Ishikawa (cell line): ENCODE measurements at regions not wholly inside any gene's neighbourhood (a gene's known extent, or its start where the extent isn't known, plus 50 kb on each side); places are given as distances from the start of the nearest gene placed in this dataset.

Experiments
- CEBPB ChIP-seq: IDR thresholded peaks from 2 replicates; pipeline ENCODE4 v1.6.1; 2012
- CREB1 ChIP-seq: IDR thresholded peaks from 2 replicates; pipeline ENCODE4 v1.6.1; 2012; ENCODE audit warnings: low read depth
- EGR1 ChIP-seq: IDR thresholded peaks from 2 replicates; pipeline ENCODE4 v1.6.1; 2012
- EP300 ChIP-seq: IDR thresholded peaks from 2 replicates; pipeline ENCODE4 v1.6.1; 2012; ENCODE audit warnings: borderline replicate concordance
- FOXM1 ChIP-seq: IDR thresholded peaks from 2 replicates; pipeline ENCODE4 v1.6.1; 2012; ENCODE audit warnings: low read depth, borderline replicate concordance
- MAX ChIP-seq: IDR thresholded peaks from 2 replicates; pipeline ENCODE4 v1.6.1; 2012
- NFIC ChIP-seq: IDR thresholded peaks from 2 replicates; pipeline ENCODE4 v1.6.1; 2012
- RAD21 ChIP-seq: IDR thresholded peaks from 2 replicates; pipeline ENCODE4 v1.6.1; 2012; ENCODE audit warnings: low read depth
- REST ChIP-seq: IDR thresholded peaks from 2 replicates; pipeline ENCODE4 v1.6.1; 2012; ENCODE audit warnings: low read depth, mild to moderate bottlenecking
- TAF1 ChIP-seq: IDR thresholded peaks from 2 replicates; pipeline ENCODE4 v1.6.1; 2012; ENCODE audit warnings: low read depth, mild to moderate bottlenecking
- TCF12 ChIP-seq: IDR thresholded peaks from 2 replicates; pipeline ENCODE4 v1.6.1; 2012; ENCODE audit warnings: low read depth
- TEAD4 ChIP-seq: IDR thresholded peaks from 2 replicates; pipeline ENCODE4 v1.6.1; 2012
- USF1 ChIP-seq: IDR thresholded peaks from 2 replicates; pipeline ENCODE4 v1.6.1; 2012
- YY1 ChIP-seq: IDR thresholded peaks from 2 replicates; pipeline ENCODE4 v1.6.1; 2012; ENCODE audit warnings: low read depth
- ZBTB7A ChIP-seq: IDR thresholded peaks from 2 replicates; pipeline ENCODE4 v1.6.1; 2012; ENCODE audit warnings: low read depth

GRCh38 chr9:79008916-79009315 lies 562.8 kb upstream of the TLE4 start:
- TF ChIP-seq YY1 (no peak), ZBTB7A (no peak), CREB1 (no peak), TAF1 (no peak), TCF12 (no peak), RAD21 (no peak), MAX (no peak), CEBPB (no peak)

GRCh38 chr9:79011461-79011860 lies 560.3 kb upstream of the TLE4 start:
- no peak for TF ChIP-seq TCF12

GRCh38 chr9:79012561-79012960 lies 559.2 kb upstream of the TLE4 start:
- TF ChIP-seq YY1 (no peak), RAD21 (no peak), ZBTB7A (no peak), USF1 (no peak), NFIC (no peak), MAX (no peak), CREB1 (no peak), FOXM1 (no peak), TCF12 (no peak), CEBPB (no peak), EGR1 (no peak), TEAD4 (no peak), REST (no peak), EP300 (no peak), TAF1 (no peak)

GRCh38 chr9:79013715-79014610 lies 557.8 kb upstream of the TLE4 start:
- TF ChIP-seq TEAD4 = no peak
- no peak for TF ChIP-seq TAF1
- no peak for TF ChIP-seq NFIC
- TF ChIP-seq ZBTB7A = no peak
- no peak for TF ChIP-seq EGR1
- no peak for TF ChIP-seq REST
- TF ChIP-seq CEBPB = no peak
- TF ChIP-seq FOXM1 = no peak
- TF ChIP-seq USF1 = no peak
- no peak for TF ChIP-seq TCF12
- no peak for TF ChIP-seq CREB1

GRCh38 chr9:79014929-79015699 lies 556.7 kb upstream of the TLE4 start:
- TF ChIP-seq MAX = no peak

- TF ChIP-seq EP300 = no peak
- no peak for TF ChIP-seq FOXM1
- no peak for TF ChIP-seq MAX
- TF ChIP-seq REST = no peak
- TF ChIP-seq YY1 = no peak
- no peak for TF ChIP-seq ZBTB7A
- no peak for TF ChIP-seq TEAD4
- no peak for TF ChIP-seq NFIC
- TF ChIP-seq RAD21 = no peak
- no peak for TF ChIP-seq TAF1
- no peak for TF ChIP-seq CREB1
- TF ChIP-seq EGR1 = no peak
Observed at GRCh38 chr9:79015951-79016350, 555.8 kb upstream of the TLE4 start.
